Astrocyte of the spinal cord (primary cell): ENCODE measurements at regions not wholly inside any gene's neighbourhood (a gene's known extent, or its start where the extent isn't known, plus 50 kb on each side); places are given as distances from the start of the nearest gene placed in this dataset.

ENCODE experiments used
- DNase-seq: peaks from one replicate; pipeline ENCODE4 v3.0.0; 2011; ENCODE audit warnings: low read depth, low spot score
- H3K4me3 ChIP-seq: 2 replicates; pipeline ENCODE4 v1.5.1; 2011; ENCODE audit warnings: low read depth, mild to moderate bottlenecking, low read length, moderate library complexity
- in situ Hi-C: cut with HindIII; loops from 2 replicates; pipeline ENCODE4 v1.10.0; 2017; ENCODE audit warnings: low sequenced_read_pairs
- TF ChIP-seq, protein P1 (sequence below): IDR thresholded peaks from 2 replicates; pipeline ENCODE4 v1.5.1; 2012; ENCODE audit warnings: low read depth, mild to moderate bottlenecking, low read length, inconsistent platforms

DNA sequence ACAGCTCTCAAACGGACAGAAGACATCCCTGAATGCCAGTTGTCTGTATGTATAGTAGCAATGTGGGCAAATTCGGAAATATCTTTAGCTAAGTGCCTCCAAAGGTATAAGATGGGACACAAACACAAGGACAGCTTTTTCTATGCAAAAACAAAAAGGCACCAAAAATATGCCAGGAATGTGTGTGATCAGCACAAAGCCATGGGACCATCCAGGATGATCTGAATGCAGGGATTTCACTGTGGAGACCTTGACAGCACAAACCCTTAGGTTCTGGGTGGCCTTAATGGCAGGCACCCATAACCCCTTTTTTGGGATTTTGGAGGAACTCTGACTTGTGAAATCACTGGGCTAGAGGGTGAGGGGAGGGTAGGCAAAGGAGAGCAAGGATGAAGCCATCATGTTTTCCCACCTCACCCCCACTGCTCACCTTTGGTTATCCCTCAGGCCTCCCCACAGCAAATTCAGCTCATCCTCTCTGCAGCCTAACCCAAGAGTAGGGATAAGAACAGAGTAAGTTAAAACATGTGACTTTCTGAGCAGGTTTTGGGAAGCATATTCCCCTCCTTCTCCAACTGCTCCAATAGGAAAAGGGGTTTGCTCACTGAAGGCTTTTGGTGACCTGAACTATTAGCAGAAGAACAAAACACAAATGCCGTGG is 154.6 kb downstream of the SNX19 start:
- DNase-seq = no peak
- no peak overlapping the region for H3K4me3 ChIP-seq
- TF ChIP-seq, protein P1, sequence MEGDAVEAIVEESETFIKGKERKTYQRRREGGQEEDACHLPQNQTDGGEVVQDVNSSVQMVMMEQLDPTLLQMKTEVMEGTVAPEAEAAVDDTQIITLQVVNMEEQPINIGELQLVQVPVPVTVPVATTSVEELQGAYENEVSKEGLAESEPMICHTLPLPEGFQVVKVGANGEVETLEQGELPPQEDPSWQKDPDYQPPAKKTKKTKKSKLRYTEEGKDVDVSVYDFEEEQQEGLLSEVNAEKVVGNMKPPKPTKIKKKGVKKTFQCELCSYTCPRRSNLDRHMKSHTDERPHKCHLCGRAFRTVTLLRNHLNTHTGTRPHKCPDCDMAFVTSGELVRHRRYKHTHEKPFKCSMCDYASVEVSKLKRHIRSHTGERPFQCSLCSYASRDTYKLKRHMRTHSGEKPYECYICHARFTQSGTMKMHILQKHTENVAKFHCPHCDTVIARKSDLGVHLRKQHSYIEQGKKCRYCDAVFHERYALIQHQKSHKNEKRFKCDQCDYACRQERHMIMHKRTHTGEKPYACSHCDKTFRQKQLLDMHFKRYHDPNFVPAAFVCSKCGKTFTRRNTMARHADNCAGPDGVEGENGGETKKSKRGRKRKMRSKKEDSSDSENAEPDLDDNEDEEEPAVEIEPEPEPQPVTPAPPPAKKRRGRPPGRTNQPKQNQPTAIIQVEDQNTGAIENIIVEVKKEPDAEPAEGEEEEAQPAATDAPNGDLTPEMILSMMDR = no peak
- in situ Hi-C loops = no loop called here

DNA sequence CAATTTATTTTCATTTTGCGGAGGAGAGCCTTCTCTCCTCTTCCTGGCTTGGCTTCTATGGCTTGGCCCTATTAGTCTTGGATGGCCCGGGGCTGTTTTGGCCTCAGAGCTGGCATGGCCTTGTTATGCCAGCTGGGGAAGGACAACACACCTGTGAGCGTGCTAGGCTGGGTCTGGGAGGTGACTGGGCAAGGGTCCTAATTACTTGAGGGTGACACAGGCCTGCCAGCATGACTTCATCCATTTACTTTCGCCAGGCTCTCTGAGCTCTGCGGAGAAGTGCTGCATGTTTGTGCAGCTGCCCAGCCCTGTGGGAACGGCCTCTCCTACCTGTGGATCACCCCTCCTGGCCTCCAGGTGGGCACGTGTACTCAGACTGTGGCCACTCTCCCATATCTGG is 153.6 kb downstream of the SNX19 start:
- no peak for DNase-seq
- in situ Hi-C loops = no loop called here
- TF ChIP-seq, protein P1 = no peak

DNA sequence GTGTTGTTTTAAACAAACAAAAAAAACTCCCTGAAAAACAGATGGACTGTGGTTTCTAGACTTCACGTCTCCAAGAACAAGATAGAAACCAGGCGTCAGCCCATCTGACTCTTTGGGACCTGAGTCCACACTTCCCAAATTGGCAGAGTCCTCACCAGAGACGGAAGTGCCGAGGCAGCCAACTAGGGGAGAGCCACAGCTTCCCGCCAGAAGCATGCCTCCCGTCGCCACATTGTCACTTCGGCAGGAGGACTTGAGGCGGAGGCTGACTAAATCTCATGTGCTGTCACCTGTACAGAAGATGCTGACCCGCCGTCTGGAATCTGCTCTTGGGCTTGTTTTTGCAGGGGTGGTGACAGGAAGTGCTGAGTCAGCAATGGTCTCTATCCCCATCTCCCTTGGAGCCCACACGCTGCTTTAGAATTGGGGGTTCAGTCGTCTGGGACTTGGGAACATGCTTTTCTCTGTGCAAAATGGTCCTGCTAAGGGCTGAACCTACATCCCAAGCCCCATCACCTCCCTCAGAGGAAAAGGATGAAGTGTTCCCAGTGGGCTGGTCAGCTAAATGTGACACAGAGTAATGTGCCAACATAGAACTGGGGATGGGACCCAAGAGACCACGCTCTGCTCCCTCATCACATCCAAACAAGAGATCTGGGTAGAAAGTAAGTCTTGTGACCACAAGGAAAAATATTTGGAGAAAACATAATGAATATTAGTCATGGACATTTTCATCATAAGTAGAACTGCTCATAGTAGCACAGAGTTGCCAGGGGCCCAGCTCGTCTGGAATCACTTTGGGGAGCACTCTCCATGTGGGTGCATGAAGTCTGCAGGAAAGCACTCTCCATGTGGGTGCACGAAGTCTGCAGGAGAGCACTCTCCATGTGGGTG is 152.9 kb downstream of the SNX19 start:
- TF ChIP-seq, protein P1 = no peak
- no peak for DNase-seq
- no peak overlapping the region for H3K4me3 ChIP-seq
- in situ Hi-C loops = no loop called here

More for the DNA sequence above, 153.6 kb downstream of the SNX19 start:
- no peak overlapping the region for H3K4me3 ChIP-seq

DNA sequence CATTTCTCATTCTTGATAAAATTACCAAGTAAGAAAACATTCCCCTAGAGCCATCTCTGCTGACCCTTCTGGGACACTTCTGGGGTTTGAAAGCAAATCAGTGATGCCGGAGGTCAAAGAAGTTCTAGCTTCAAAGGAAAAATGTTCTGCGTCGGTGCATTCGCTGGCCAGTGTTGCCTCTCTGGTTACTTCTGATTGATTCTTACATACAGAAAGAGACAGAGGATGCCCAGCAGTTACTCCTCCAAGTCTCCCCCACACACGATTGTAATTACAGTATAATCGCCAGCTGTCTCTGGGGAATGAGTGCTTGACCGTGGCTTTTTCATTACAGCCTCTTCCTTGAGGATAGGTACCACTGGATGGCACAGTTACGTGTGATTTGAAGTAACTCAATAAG is 150.9 kb downstream of the SNX19 start:
- TF ChIP-seq, protein P1 = no peak
- in situ Hi-C loops = no loop called here
- no peak overlapping the region for H3K4me3 ChIP-seq
- no peak for DNase-seq

DNA sequence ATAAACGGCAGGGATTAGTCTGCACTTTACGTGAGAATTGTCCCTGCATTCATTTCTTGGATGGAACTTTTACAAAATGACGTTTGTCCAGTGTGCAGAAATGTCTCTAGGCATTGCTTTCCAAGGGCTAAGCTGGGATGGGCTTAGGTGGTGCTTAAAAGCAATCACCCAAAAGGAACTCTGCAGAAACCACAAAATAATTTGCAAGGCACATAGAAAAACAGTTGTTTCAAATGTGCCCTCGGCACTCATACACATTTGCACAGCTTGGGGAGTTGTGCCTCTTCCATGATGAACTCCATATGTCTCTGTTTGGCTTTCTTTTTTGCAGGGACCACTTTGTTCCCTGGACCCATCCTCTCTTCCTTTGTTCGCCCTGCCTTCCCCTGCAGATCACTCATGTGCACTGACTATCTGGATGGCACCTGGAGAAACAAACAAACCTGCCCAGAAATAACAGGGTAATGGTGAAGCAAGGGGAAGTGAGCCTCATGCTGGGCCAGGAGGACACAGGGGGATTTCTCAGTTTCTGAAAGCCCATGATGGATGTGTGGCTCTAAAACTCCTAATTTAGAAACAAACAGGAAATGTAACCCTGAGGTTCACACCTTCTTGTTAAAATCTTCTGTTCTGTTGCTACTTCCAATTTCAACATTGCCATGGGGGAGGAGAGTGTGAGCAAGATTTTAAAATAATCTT is 150.2 kb downstream of the SNX19 start:
- no peak for DNase-seq
- TF ChIP-seq, protein P1 = no peak
- no peak overlapping the region for H3K4me3 ChIP-seq
- in situ Hi-C loops = no loop called here

DNA sequence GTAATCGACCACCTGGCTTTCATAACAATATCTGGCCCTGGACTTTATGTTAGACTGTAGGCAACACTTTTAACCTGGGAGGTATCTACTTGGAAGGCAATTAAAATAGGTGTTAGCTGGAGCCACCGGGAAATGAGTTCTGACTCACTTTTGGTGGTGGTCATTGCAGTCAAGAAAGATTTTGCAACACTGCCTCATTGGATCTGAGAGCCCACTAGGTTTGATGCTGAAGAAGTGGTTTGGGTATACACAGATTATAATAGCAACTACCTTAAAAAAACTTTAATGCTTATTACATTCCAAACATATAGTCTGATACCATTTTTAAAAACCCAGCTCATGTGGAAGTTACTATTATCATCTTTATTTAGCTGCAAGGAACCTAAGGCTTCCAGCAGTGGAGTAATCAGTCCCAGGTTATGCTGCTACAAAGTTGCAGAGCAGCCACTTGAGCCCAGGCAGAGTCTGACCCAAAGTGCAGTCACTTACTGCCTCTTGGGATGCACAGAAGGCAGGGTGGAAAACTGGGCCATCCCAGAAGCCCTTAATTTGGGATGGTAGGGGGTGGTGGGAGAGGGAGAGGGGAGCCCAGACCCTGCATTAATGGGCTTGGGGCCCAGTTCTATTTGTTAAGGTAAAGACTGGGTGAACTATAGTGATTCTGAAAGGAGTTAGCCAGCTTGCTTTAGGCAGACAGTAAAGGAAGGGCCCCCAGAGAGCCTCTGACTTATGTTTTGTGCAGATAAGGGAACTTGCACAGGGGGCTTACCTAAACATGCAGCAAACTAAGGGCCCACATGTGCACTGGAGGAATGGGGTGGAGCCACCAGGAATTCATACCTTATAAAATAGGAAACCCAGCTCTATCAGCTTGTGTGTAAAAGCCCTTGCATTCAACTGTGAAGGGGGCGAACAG is 149.4 kb downstream of the SNX19 start:
- no peak overlapping the region for H3K4me3 ChIP-seq
- no peak for DNase-seq
- TF ChIP-seq, protein P1 = no peak
- in situ Hi-C loops = no loop called here
